ENCODE measurements at regions not wholly inside any gene's neighbourhood (a gene's known extent, or its start where the extent isn't known, plus 50 kb on each side); places are given as distances from the start of the nearest gene placed in this dataset.
"Not testable (repeated sequence)": the region's sequence is repeated elsewhere in the genome, so short reads cannot be mapped to it uniquely, and the experiment has no call there.

DNA sequence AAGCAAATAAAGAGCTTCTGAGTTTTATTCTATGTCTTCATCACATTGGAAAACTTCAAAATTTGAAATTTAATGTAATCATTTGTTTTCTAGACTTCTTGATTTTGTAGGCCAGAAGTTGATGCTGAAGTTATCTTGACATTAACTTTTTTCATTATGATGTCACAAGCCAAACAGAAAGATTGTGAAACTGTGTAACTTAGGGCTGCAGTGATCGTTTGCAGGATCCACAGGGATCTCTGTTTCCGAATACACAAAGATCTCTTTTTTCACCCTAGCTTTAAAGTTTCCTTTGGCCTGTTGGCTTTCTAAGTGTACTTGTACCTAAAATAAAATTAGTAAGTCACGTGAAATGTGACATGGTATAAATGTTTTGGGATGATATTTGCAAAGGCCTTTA is 594.9 kb upstream of the CDH2 start:
- no peak overlapping the region for H3K4me3 ChIP-seq (ENCODE audit: low read depth, low read length)

DNA sequence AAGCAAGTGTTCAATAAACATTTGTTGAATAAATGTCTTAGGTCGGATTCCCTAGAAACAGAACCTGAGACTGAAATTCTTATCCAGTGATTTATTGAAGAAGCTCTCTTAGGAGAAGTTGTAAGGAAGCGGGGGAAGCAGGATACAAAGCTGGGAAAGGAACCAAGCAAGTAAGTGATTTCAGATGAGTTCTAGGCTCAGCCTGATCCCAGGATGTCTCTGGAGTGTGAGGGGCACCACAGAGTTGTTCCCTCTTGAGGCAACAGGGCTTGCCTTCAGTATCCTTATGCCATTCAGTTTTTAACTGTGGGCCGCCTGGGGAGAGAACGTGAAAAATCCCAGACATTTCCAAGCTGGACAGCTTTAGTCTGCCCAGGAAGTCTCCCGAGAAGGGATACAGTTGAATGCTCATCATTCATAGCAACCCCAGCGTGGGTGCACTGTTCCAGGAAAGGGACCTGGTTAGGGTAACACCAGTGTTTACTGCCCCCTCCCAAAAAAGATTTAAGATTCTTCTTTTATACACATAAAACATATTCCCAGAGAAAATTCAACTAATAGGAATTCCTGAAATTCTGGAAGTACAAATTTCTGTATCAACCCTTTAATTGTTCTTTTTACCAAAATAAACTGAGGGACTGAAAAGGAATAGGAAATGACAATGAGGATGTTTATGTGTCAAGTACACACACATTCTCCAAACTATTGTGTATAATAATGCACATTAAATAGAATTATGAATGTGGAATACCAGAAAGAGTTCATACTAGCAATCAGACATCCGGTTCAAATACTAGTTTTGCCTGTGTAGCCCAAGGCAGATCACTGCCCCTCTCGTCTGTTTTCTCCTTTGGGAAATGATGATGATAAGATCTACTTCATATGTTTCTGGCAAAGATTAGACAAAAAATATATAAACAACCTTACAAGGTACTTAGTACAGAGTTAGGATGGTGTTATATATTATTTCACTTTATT is 592.1 kb upstream of the CDH2 start:
- no peak overlapping the region for H3K4me3 ChIP-seq (ENCODE audit: low read depth, low read length)

DNA sequence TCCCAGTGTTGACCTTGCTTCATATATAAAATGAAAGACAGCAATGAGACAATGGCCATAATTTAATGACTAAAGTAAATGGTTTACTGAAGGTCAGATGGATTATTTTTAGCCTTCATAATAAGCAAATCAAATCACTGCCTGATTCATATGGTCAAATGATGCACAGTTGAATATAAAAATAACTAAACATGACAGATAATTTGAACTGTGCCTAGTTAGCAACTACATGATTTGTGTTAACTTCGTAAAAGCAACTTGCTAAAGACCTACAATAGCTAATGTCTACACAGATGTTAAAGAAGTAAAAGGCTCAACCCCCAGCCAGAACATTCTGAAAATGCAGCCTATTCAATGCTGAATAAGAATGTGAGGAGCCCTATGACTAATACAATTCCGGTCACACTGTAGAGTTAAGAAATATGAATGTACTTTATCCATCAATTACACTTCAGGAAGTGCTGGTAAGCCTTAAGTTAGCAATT is 590.8 kb upstream of the CDH2 start:
- no peak overlapping the region for H3K4me3 ChIP-seq (ENCODE audit: low read depth, low read length)

DNA sequence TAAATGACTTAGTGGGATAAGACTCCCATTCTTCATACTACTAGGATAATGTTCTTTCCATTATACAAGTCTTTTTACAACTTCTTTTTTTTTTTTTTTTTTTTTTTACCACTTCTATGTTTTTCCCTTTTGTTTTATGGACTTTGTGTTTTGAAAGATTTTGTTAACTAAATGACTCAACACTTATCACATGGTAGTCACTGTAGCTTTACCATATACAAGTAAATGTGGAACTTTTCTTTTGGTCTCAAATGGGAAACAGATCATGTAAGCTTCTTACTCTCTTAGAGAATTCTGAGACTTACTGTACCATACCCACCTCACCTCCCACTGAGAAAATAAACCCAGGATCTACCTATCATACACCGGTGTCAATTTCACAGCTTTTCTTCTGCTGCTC is 590.3 kb upstream of the CDH2 start:
- no peak overlapping the region for H3K4me3 ChIP-seq (ENCODE audit: low read depth, low read length)

DNA sequence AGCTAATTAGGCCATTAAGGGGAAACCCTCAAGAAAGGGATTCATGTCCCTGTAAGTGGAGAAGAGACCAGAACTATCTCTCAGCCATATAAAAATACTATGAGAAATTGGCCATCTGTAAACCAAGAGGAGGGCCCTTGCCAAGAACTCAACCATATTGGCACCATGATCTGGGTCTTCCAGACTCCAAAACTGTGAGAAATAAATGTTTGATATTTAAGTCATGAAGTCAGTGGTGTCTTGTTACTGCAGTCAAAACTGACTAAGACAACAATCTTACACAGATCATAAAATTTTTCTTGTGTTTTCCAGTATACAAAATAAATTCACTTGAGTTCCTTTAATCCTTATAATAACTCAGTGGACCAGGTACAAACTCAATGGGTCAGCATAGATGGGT is 589.8 kb upstream of the CDH2 start:
- H3K4me3 ChIP-seq (ENCODE audit: low read depth, low read length), result no peak overlapping the region

DNA sequence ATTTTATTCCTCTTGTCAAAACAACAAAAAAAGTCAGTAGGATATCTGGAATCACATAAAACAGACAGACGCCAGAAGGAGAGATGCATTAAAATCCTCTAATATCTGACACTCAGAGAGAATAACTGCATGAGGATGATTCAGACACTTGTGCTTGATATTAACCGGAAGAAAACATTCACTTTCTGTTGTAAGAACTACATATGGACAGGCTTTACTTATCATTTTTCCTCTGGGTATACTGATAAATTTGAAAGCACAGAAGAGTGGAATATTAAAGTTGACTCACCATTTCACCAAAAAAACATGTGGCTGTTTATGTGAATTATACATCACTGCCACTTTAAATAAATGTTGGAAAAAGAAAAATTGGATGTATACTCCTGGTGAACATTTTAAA is 589.1 kb upstream of the CDH2 start:
- H3K4me3 ChIP-seq (ENCODE audit: low read depth, low read length), result no peak overlapping the region

DNA sequence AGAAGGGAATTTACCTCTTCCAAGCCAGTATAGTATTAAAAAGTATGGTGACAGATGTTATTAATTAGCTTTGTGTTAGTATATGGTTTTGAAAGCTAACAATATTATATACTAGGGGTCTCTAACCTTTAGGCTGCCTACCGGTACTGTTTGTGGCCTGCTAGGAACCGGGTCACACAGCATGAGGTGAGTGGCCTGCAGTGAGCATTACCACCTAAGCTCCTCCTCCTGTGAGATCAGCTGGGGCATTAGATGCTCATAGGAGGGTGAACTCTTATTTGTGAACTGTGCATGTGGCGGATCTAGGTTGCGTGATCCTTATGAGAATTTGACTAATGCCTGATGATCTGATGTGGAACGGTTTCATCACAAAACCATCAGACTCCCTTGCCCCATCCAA is 583.4 kb upstream of the CDH2 start:
- H3K4me3 ChIP-seq (ENCODE audit: low read depth, low read length), result no peak overlapping the region

DNA sequence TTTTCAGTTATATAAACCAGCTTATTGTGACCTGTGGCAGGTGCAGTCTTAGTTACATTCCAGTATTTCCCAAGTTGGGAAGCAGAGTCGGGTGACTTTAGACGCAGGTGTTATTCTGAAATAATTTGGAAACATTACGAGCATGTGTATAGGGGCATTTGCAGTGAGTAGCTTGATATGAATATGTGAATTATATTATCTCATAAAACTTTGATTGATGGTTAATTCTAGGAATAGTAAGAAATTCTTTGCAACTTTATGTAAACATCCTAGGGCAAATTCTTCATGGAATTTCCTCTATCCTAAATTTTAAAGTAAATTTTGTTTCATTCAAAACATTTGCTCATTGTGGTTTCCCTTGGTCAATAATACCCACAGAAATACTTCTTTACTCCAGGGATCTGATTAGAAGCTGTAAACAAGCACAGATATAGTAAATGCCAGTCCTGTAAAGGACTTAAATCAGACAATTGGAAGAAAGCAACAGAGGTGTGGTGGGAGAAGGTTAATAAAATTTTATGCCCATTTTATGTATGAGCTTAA is 580.6 kb upstream of the CDH2 start:
- no peak overlapping the region for H3K4me3 ChIP-seq (ENCODE audit: low read depth, low read length)

DNA sequence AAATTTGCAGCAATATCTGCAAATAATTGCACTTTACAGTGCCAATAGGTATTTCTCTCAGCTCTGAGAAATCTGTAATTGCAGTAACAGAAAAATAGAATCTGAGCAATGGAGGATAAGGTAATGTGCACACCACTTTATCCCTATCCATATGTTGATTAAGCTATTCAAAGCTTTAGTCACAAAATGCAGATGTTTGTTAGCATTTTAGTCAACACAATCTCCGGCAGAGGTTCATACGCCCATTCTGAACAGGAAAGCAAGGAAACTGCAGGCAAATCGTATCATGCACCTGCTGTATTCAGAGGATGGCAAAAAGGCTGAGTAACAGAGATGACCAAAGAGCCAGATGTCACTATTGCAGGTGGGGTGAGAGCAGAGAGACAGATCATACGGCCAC is 566.2 kb upstream of the CDH2 start:
- no peak overlapping the region for H3K4me3 ChIP-seq (ENCODE audit: low read depth, low read length)

DNA sequence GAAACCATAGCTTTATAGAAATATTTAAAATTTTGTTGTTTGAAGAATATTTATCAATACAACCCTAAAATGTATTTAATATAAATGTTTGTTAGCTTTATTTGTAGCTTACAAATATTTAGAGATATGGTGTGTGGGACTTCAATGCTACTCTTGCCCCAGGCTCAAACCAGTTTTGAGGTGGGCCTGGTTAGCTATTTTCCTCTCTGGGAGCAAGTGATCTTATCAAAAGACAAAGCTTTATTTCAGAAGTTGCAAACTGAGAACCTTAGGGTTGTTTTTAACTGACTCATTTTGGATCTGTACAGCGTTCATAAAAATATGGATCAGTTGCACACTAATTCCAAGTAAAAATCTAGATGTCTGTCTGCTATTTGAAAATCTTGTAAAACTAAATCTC is 563.6 kb upstream of the CDH2 start:
- no peak overlapping the region for H3K4me3 ChIP-seq (ENCODE audit: low read depth, low read length)

DNA sequence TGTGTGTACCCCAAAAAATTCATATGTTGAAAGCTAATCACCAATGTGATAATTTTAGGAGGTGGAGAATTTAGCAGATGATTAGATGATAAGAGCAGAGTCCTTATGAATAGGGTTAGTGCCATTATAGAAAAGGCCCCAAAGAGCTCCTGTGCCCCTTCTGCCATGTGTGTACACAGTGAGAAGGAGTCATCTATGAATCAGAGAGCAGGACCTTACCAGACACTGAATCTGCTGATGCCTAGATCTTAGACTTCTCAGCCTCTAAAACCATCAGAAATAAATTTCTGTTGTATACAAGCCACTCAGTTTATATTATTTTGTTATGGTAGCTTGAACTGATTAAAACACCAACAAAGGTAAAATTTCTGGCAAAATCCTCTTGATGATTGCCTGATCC is 560.0 kb upstream of the CDH2 start:
- H3K4me3 ChIP-seq (ENCODE audit: low read depth, low read length), result no peak overlapping the region

DNA sequence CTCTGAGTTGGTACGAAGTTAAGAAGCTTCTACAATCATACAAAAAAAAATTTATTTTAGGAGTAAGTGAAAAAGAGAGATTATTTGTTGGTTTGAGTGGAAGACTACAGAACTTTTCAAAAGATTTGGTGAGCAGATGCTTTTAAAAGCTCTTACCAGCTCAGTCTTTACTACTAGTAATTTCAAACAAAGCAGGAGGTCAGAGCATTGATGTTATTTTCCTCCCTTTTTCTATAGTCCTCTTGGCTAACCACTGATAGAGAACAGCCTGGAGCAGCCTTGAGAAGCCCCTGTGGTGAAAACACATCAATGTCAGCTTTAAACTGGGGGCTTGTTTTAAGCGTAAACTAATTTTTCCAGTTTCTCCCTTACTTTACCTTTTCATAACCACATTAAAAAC is 559.3 kb upstream of the CDH2 start:
- H3K4me3 ChIP-seq (ENCODE audit: low read depth, low read length), result no peak overlapping the region

DNA sequence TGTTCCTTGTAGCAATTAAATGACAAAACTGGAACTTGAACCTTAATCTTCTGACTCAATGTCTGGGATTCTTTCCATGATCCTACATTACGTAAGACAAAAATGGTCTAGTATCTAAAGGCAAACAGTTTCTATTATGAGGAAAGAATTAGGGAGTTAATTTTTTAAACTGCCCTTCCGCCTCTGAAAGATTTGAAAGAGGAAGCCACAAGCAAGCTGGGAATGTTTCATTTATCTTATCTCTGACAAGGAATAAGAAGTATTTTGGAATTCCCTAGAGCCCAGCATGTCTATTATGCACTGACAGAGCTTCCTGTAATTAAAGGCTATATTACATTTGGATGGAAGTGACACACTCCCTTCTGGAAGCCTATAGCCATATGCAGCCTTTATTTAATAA is 558.8 kb upstream of the CDH2 start:
- H3K4me3 ChIP-seq (ENCODE audit: low read depth, low read length), result no peak overlapping the region

DNA sequence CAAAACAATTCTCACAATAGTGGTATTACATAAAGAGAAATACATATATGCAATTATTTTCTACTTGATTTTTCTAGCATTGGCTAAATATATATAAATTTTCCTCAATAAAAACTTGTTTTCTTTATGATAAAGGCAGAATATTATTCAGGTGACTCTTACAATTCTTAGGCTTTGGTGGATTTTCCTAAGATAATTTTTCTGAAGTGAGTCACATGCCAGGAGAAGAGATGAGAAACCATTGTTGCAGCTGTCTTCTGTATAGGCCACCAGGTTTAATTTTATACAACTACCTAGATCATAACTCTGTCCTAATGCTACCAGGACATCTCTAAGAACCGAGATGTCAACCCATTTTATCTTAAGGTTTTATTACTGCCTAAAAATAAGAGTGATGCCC is 552.4 kb upstream of the CDH2 start:
- H3K4me3 ChIP-seq (ENCODE audit: low read depth, low read length), result no peak overlapping the region

DNA sequence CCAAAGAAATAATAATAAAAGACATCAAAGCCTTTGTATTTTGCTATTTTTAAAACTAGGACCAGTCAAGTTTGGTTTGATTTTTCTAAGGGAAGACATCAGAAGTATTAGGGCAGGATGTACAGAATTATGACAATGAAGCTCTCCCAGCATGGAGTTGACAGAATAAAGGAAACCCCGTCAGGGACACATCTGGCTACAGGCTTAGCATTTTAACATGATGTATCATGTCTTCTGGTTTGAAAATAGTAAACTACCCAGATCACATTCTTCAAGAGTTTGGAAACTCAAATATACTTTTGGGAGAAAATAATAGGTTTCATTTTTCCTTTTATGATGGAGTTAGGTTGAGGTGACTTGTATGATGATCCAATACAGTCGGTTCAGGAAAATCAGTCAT is 552.0 kb upstream of the CDH2 start:
- H3K4me3 ChIP-seq (ENCODE audit: low read depth, low read length), result no peak overlapping the region

DNA sequence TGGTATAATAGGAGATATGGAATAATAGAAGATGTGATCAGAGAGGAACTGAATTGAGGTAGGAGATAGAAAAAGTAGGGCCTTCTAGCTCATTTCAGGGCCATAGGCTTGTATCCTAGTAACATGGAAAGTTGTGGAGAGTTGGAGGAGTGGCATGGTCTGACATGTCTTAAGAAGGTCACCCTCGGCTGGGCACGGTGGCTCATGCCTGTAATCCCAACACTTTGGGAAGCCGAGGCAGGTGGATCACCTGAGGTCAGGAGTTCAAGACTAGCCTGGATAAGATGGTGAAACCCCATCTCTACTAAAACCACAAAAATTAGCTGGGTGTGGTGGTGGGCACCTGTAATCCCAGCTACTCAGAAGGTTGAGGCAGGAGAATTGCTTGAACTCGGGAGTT is 550.3 kb upstream of the CDH2 start:
- H3K4me3 ChIP-seq (ENCODE audit: low read depth, low read length), result not testable (repeated sequence)

DNA sequence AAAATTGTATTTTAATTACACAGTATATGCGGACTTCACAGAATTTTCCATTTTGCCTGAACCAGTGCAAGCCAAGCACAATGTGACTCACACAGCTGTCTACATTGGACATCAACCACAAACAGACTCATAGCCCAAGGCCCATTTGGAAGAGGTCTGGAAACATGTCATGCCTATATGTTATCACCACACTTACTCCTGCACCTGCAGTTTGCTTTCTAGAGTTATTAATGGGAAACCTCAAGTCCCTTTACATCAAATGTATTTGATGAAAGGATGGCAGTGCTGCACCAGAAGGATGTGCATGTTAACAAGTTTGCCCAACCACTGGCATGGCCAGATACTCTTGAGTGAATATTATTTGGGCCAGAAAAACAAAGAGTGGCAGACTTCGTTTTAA is 548.9 kb upstream of the CDH2 start:
- H3K4me3 ChIP-seq (ENCODE audit: low read depth, low read length), result no peak overlapping the region

DNA sequence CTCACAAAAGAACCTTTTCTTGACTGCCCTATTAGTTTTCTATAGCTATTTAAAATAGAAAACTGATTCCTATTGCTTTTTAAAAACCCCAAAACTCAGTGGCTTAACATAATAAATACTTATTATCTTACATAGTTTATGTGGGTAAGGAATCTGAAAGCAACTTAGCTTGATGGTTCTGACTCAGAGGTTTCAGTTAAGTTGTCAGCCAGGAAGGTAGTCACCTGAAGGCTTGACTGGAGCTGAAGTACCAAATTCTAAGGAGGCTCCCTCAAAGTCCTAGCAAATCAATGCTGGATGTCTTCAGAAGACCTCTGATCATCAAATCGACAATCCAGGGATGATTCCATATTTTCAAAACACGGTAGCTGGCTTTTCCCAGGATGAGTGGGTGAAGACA is 546.6 kb upstream of the CDH2 start:
- H3K4me3 ChIP-seq (ENCODE audit: low read depth, low read length), result no peak overlapping the region

DNA sequence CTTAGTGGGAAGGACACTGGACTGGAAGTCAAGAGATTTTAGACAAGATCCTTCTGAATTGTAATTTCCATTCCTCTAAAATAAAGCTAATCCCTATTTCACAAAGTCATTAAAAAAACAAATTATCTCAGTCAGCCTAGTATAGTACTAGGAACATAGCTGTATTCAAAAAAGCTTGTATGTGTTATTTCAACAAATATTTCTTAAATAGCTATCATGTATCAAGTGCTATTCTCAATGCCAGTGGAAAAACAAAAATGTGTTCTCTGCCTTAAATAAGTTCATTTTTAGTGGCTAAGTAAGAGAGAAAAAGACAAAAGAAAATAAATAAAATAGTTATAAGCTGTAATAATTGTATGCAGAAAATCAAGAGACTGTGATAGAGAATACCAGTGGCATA is 541.8 kb upstream of the CDH2 start:
- no peak overlapping the region for H3K4me3 ChIP-seq (ENCODE audit: low read depth, low read length)

DNA sequence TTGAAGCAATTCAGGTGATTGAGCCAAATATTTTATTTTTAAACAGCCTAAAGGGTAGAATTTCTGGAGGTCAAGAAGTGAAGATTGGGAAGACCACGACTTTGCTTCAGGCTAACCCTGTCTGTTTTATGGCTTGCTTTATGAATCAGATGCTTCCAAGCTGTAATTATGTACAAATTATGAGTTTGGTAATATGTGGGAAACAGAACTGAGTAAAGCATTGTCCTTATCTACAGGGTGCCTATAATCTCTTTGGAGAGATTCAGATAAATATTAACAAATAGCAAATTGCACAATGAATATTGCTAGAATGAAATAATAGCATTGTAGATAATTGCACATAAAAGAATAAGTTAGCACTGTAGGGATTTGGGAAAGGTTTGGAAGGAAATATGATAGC is 539.4 kb upstream of the CDH2 start:
- no peak overlapping the region for H3K4me3 ChIP-seq (ENCODE audit: low read depth, low read length)

DNA sequence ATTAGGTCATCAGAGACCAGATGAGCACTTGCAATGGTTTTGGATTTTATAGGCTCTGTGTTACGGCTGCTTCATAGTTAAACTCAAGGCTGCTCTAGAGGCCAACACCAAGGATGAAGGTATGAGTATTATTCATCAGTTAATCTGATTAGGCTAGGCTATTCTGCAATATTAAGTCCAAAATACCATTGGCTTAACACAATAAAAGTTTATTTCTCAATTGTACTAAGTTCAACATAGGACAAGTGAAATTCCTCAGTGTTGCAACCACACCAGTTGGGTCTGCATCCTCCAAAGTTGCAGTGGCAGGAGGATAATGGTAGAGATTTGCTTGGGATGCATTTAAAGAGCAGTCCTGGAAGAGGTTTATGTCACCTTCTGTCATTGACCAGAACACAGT is 538.3 kb upstream of the CDH2 start:
- H3K4me3 ChIP-seq (ENCODE audit: low read depth, low read length), result no peak overlapping the region

DNA sequence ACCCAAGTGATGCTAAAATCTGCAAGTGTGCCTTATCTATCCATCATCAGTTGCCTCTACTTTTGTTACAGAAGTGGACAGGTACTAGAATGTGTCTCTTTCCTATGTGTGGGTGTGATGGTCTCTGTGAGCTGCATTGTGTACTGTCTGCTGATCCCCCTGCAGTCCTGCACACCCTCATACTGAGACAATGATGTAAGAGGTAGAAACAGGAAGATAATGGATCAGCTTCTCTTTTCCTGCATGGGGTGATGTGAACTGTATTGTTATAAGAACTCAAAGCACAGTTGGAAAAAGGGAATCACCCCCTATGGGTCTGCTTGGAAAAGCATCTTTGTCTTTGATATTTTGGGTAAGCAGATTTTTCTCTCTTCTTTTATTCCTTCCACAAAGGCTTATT is 537.6 kb upstream of the CDH2 start:
- no peak overlapping the region for H3K4me3 ChIP-seq (ENCODE audit: low read depth, low read length)

Measured in iPS-11a (cell line).